Spleen (tissue), 11 donors: ENCODE measurements at regions not wholly inside any gene's neighbourhood (a gene's known extent, or its start where the extent isn't known, plus 50 kb on each side); places are given as distances from the start of the nearest gene placed in this dataset.

Experiments
- DNase-seq: peaks from one replicate; pipeline ENCODE4 v3.0.0-alpha.2; 2020
- H3K27ac ChIP-seq, 8 donors: fragments of 200-600 bp; sonication (generic) in 7 of 8; 1 replicate in 4 of 8; 2 replicates in 4 of 8; pipeline versions ENCODE4 v1.5.0 to v1.8.0; 2016 to 2021; ENCODE audit warnings: inconsistent platforms in 4 of 8, mild to moderate bottlenecking in 4 of 8, moderate library complexity in 1 of 8
- H3K27me3 ChIP-seq, 7 donors: fragments of 200-600 bp; sonication (generic) in 6 of 7; replicated peaks in 1 of 7; 1 replicate in 4 of 7; 2 replicates in 3 of 7; pipeline versions ENCODE4 v1.5.0 to v1.8.0; 2016 to 2021; ENCODE audit warnings: inconsistent platforms in 3 of 7, mild to moderate bottlenecking in 1 of 7
- H3K36me3 ChIP-seq, 6 donors: fragments of 200-600 bp; sonication (generic) in 5 of 6; 1 replicate in 4 of 6; 2 replicates in 2 of 6; pipeline versions ENCODE4 v1.5.0 to v1.8.0; 2016 to 2021; ENCODE audit warnings: inconsistent platforms in 2 of 6
- H3K4me1 ChIP-seq, 6 donors: fragments of 200-600 bp; sonication (generic) in 5 of 6; 1 replicate in 3 of 6; 2 replicates in 3 of 6; pipeline versions ENCODE4 v1.5.0 to v1.8.0; 2016 to 2021; ENCODE audit warnings: inconsistent platforms in 3 of 6
- H3K4me3 ChIP-seq, 8 donors: fragments of 200-600 bp; sonication (generic) in 7 of 8; 1 replicate in 4 of 8; 2 replicates in 4 of 8; pipeline versions ENCODE4 v1.5.0 to v1.8.0; 2016 to 2021; ENCODE audit warnings: inconsistent platforms in 4 of 8, mild to moderate bottlenecking in 4 of 8, moderate library complexity in 2 of 8
- H3K9me3 ChIP-seq, 8 donors: fragments of 200-600 bp; sonication (generic) in 7 of 8; 1 replicate in 4 of 8; 2 replicates in 4 of 8; pipeline versions ENCODE4 v1.5.0 to v1.8.0; 2016 to 2021; ENCODE audit warnings: inconsistent platforms in 4 of 8
- CTCF ChIP-seq, 11 experiments: fragments of 200-600 bp in 7 of 11; fragments of 450-650 bp in 4 of 11; sonication (generic) in 4 of 11; IDR thresholded peaks in 8 of 11; conservative IDR thresholded peaks in 3 of 11; 1 replicate in 7 of 11; 2 replicates in 4 of 11; pipeline versions ENCODE4 v1.4.0 to v1.8.0; 2016 to 2021; ENCODE audit warnings: antibody characterized with exemption in 11 of 11, inconsistent platforms in 4 of 11, mild to moderate bottlenecking in 1 of 11
- POLR2A ChIP-seq, 3 donors: fragments of 450-650 bp; IDR thresholded peaks; one replicate each; pipeline ENCODE4 v1.5.1; 2017; ENCODE audit warnings: antibody characterized with exemption in 3 of 3, mild to moderate bottlenecking in 1 of 3
- POLR2AphosphoS5 ChIP-seq, 3 donors: sonication (generic); formaldehyde crosslinking; IDR thresholded peaks; one replicate each; pipeline ENCODE4 v1.5.1; 2017; ENCODE audit warnings: antibody characterized with exemption in 3 of 3
- WGBS, 5 donors: extraction: QIAGEN DNeasy Blood & Tissue Kit in 3 of 5; methylation state at CpG; one replicate each; pipeline versions ENCODE4 v1.1.5 to v1.1.7; 2013 to 2018; 5-methylcytosine and 5-hydroxymethylcytosine counted together
- intact Hi-C: fragments of 100-400 bp; cut with DNase I; formaldehyde crosslinking; loops from one replicate; pipeline ENCODE4 v1.15.0; 2023; ENCODE audit warnings: low total_unique reads
- donor health status: healthy with polysubstance abuse.
- donor health status: DM: no; HTN: no; CAD: no; lungs with moderate emphysema.
- donor health status: DM: no; HTN: no; CAD: no.
- donor health status: Bipolar disorder and iron deficiency.
- donor health status: healthy.
- donor health status: DM: no; HTN: no; CAD: no.
- donor health status: DM: yes; HTN: yes; CAD: no.

- H3K4me3 ChIP-seq, result no peak overlapping the region
- peaks cover 0 to 6% (median 2%) of the 10 kb centered on the region in 6 donors for H3K4me1 ChIP-seq
- no peaks in the 10 kb centered on the region for H3K36me3 ChIP-seq
- no peak overlapping the region for H3K27ac ChIP-seq
- 36 to 57% (median 45%) methylated on average over 8 to 9 of the region's 9 CpGs for WGBS, 5 donors
- DNase-seq, result no peak
- H3K27me3 ChIP-seq, result peaks cover 2 to 89% (median 42%) of the 10 kb centered on the region in 7 donors
- intact Hi-C loops, result no loop called here
- H3K9me3 ChIP-seq, result no peaks in the 10 kb centered on the region
- TF ChIP-seq POLR2AphosphoS5 (IDR thresholded peaks at IDR 0.05) (no peak), POLR2A (IDR thresholded peaks at IDR 0.05) (no peak)
Observed at GRCh38 chr1:10890491-10891071, 94.1 kb upstream of the CASZ1 start.

DNA sequence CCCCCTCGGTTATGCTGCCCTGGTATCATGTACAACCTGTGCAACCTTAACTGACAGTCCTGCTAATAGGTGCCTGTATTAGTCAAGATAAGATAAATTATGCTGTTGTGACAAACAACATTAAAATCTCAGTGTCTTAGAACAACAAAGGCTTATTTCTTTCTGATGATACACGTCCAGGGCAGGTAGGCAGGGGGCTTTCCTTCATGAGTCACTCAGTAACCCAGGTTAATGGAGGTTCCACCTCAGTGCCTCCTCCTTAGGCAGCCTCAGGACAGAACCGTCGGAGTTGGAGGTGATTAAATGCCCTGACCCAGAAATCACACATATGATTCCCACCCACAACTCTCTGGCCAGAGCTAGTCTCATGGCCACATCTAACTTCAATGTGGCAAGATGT lies 94.6 kb upstream of the CASZ1 start:
- no peaks in the 10 kb centered on the region for H3K9me3 ChIP-seq
- H3K27ac ChIP-seq, result no peak overlapping the region
- H3K4me3 ChIP-seq, result no peak overlapping the region
- intact Hi-C loops, result no loop called here
- WGBS, 5 donors, result 58 to 67% (median 61%) methylated on average over 4 of the region's 4 CpGs
- H3K27me3 ChIP-seq, result peaks cover 2 to 83% (median 40%) of the 10 kb centered on the region in 7 donors
- DNase-seq, result no peak
- H3K36me3 ChIP-seq, result no peaks in the 10 kb centered on the region
- H3K4me1 ChIP-seq, result peaks cover 0 to 6% (median 2%) of the 10 kb centered on the region in 6 donors
- TF ChIP-seq CTCF (IDR thresholded peaks at IDR 0.05 in 8 of 11, conservative IDR thresholded peaks at IDR 0.05 in 3 of 11) (no peak), POLR2A (IDR thresholded peaks at IDR 0.05) (no peak), POLR2AphosphoS5 (IDR thresholded peaks at IDR 0.05) (no peak)

GRCh38 chr1:10892138-10893065 lies 96.0 kb upstream of the CASZ1 start:
- no peak for TF ChIP-seq POLR2A (IDR thresholded peaks at IDR 0.05)
- TF ChIP-seq CTCF (IDR thresholded peaks at IDR 0.05 in 8 of 11, conservative IDR thresholded peaks at IDR 0.05 in 3 of 11), result no peak
- no peak for TF ChIP-seq POLR2AphosphoS5 (IDR thresholded peaks at IDR 0.05)
- Histone ChIP-seq H3K4me1 (peaks cover 0 to 6% (median 2%) of the 10 kb centered on the region in 6 donors), H3K27ac (no peak overlapping the region), H3K27me3 (peaks cover 2 to 81% (median 34%) of the 10 kb centered on the region in 7 donors), H3K36me3 (no peaks in the 10 kb centered on the region), H3K4me3 (no peak overlapping the region), H3K9me3 (no peaks in the 10 kb centered on the region)
- no peak for DNase-seq
- 87 to 93% (median 90%) methylated on average over 5 of the region's 5 CpGs for WGBS, 5 donors
- intact Hi-C loops, result no loop called here

DNA sequence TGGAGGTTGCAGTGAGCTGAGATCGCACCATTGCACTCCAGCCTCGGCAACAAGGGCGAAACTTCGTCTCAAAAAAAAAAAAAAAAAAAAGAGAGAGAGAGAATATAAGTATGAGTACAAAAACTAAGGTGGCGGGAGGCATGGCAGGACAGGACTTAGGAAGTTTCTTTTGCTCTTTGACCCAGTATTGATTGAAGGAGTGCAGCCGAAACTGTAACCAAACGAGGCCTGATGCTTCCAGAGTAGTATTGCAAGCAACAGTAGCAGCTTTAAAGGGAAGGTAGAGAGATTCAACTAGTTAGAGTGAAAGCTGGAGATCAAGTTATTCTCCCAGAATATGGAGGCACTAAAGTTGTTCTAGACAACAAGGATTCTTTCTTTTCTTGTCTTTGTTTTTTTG lies 99.2 kb upstream of the CASZ1 start:
- Histone ChIP-seq H3K9me3 (no peaks in the 10 kb centered on the region), H3K27me3 (peaks cover 2 to 81% (median 20%) of the 10 kb centered on the region in 7 donors), H3K4me1 (no peaks in the 10 kb centered on the region), H3K36me3 (no peaks in the 10 kb centered on the region), H3K4me3 (no peak overlapping the region), H3K27ac (no peak overlapping the region)
- no peak for DNase-seq
- intact Hi-C loops, result no loop called here
- TF ChIP-seq POLR2AphosphoS5 (IDR thresholded peaks at IDR 0.05) (no peak), CTCF (IDR thresholded peaks at IDR 0.05 in 8 of 11, conservative IDR thresholded peaks at IDR 0.05 in 3 of 11) (no peak), POLR2A (IDR thresholded peaks at IDR 0.05) (no peak)
- 77 to 96% (median 91%) methylated on average over 7 of the region's 7 CpGs for WGBS, 5 donors
